ENCODE measurements at regions not wholly inside any gene's neighbourhood (a gene's known extent, or its start where the extent isn't known, plus 50 kb on each side); places are given as distances from the start of the nearest gene placed in this dataset.

DNA sequence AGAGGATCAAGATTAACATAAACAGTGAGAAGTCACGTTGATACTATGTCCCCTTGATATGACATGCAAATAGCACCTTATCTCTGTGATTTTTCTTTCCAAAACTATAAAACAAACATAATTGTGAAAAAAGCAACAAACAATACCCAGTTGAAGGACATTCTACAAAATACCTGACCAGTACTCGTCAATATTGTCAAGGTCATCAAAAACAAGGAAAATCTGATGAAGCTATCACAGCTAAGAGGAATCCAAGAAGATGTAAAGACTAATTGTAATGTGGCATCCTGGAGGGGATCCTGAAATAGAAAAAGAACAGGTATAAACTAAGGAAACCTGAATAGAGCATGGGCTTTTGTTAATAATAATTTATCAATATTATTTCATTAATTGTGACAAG, 321.5 kb upstream of the MAP2 start:
- DNase-seq (ENCODE audit: low spot score), result no peak
- TF ChIP-seq, protein P1, sequence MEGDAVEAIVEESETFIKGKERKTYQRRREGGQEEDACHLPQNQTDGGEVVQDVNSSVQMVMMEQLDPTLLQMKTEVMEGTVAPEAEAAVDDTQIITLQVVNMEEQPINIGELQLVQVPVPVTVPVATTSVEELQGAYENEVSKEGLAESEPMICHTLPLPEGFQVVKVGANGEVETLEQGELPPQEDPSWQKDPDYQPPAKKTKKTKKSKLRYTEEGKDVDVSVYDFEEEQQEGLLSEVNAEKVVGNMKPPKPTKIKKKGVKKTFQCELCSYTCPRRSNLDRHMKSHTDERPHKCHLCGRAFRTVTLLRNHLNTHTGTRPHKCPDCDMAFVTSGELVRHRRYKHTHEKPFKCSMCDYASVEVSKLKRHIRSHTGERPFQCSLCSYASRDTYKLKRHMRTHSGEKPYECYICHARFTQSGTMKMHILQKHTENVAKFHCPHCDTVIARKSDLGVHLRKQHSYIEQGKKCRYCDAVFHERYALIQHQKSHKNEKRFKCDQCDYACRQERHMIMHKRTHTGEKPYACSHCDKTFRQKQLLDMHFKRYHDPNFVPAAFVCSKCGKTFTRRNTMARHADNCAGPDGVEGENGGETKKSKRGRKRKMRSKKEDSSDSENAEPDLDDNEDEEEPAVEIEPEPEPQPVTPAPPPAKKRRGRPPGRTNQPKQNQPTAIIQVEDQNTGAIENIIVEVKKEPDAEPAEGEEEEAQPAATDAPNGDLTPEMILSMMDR (IDR thresholded peaks at IDR 0.05), result no peak
- Histone ChIP-seq H3K4me3 (no peak overlapping the region), H3K27ac (no peak overlapping the region)

DNA sequence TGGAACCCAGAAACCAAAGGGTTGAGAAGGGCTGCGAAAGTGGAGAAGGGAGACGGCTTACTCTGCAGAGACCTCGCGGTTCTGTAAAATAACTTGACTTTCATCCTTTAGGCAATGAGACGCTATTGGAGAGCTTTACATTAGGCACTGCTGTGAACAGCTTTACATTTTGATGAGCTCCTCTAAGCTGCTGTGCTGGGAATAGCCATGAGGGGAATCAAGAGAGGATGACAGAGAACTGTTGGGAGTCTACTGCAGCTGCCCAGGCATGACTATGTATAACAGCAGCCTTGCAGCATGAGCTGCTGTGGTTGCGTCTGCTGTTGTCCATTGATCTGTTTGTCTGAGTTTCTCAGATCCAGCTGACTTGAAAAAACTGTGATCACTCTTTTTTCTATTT, 310.8 kb upstream of the MAP2 start:
- H3K27ac ChIP-seq, result no peak overlapping the region
- no peak overlapping the region for H3K4me3 ChIP-seq
- TF ChIP-seq, protein P1 (IDR thresholded peaks at IDR 0.05), result no peak
- no peak for DNase-seq (ENCODE audit: low spot score)

DNA sequence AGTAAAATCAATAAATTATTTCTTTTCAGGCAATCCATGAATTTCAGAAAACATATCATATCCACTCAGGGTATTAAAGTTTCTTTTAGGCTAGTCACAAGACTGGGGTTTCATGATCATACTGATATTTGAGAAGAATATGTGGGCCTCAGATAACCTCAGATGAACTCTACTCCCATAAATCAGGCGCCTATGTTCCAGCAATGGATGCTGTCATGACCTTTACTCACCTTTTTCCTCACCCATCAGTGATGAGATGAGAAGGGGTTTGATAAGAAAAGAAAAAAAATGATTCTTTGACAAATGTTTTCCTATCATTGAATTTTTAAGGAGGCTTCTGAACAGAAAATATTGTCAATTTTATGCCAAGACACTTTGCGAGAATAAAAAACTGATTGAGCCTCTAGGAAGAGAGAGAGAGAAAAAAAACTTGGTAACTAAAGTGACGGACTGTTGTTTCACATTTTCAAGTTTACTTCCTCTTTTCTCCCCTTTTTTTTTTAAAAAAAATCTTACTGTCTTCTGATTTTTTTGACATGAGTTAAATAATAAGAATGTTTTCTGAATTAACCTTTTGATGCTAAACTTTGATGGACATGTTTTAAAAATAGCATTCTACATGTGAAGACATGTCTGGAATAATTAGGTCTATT, 309.1 kb upstream of the MAP2 start:
- no peak for DNase-seq (ENCODE audit: low spot score)
- H3K27ac ChIP-seq, result no peak overlapping the region
- TF ChIP-seq, protein P1 (IDR thresholded peaks at IDR 0.05), result no peak
- H3K4me3 ChIP-seq, result no peak overlapping the region

DNA sequence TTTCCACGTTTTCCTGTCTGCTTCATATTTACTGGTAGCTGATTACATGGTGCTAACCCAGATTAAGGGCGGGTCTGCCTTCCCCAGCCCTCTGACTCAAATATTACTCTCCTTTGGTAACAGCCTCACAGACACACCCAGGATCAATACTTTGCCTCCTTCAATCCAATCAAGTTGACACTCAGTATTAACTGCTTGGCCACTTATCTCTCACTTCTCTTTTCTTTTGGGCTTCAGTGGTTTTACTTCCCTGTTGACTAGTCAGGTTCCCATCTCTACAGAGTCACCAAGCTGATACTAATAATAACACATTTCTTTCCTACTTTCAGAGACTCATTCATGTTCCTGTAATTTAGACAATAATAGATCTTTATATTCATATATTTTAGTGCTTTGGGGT, 302.2 kb upstream of the MAP2 start:
- Histone ChIP-seq H3K4me3 (no peak overlapping the region), H3K27ac (no peak overlapping the region)
- DNase-seq (ENCODE audit: low spot score), result no peak
- TF ChIP-seq, protein P1 (IDR thresholded peaks at IDR 0.05), result no peak

DNA sequence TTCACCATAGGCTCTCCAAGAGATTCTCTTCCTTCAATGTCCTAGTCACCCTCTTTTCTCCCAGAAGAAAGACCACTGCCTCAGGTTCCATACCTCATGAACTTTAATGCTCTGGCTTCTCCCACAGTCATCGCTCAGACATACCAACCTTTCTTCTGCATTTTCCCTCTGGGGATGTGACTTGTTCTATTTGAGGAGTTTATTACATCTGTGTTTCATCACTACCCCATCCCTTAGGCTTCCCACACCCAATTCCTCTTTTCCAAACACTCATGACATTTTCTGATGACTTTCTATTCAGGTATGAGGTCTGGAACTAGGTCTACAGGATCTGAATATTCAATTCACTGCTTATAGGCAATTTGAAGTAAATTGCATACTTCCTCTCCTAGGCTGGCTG, 298.6 kb upstream of the MAP2 start:
- Histone ChIP-seq H3K27ac (no peak overlapping the region), H3K4me3 (no peak overlapping the region)
- TF ChIP-seq, protein P1 (IDR thresholded peaks at IDR 0.05), result no peak
- no peak for DNase-seq (ENCODE audit: low spot score)

DNA sequence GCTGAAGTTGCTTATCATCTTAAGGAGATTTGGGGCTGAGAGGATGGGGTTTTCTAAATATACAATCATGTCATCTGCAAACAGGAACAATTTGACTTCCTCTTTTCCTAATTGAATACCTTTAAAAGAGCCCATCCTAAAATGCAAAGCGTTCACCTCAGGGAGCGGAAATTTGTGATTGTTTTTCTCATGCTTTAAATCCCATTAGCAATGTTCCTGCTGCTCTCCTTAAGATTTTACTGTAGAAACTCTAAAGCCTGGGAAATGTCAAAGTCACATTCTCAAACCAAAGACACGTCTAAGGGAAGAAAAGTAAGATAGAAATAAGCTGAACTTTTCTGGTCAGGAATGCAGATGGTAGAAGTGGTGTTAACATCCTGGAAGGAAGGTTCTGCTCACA, 285.8 kb upstream of the MAP2 start:
- Histone ChIP-seq H3K4me3 (no peak overlapping the region), H3K27ac (no peak overlapping the region)
- no peak for DNase-seq (ENCODE audit: low spot score)
- TF ChIP-seq, protein P1 (IDR thresholded peaks at IDR 0.05), result no peak

DNA sequence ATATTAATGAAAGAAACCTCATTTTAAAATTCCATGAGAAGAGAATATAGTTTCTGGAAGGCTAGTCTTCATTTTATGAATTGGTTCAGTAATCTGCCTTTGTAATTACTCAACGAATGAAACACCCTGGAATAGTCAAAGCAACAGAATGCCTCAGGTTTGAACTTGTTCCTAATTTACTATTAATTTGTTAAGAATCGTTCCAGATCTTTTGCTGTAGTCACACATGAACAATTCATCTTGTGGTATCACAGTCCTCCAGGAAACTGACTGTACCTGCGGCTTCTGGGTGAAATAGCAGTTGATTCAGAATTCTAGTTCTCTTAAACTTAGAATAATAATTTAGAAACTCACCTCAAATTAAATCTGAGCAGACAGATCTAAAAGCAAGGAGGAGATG, 282.7 kb upstream of the MAP2 start:
- Histone ChIP-seq H3K27ac (no peak overlapping the region), H3K4me3 (no peak overlapping the region)
- TF ChIP-seq, protein P1 (IDR thresholded peaks at IDR 0.05), result no peak
- no peak for DNase-seq (ENCODE audit: low spot score)
